BE2C (cell line): ENCODE measurements at regions not wholly inside any gene's neighbourhood (a gene's known extent, or its start where the extent isn't known, plus 50 kb on each side); places are given as distances from the start of the nearest gene placed in this dataset.

Source experiments
- DNase-seq: peaks from one replicate; pipeline ENCODE4 v3.0.0-alpha.2; 2020
- H3K27me3 ChIP-seq: fragments of 250-450 bp; sonication (Bioruptor Pico); 2 replicates; pipeline ENCODE4 v1.5.1; 2020; ENCODE audit warnings: mild to moderate bottlenecking
- H3K36me3 ChIP-seq: fragments of 250-450 bp; sonication (Bioruptor Pico); 2 replicates; pipeline ENCODE4 v1.5.1; 2020; ENCODE audit warnings: mild to moderate bottlenecking
- H3K4me1 ChIP-seq: fragments of 250-450 bp; sonication (Bioruptor Pico); 2 replicates; pipeline ENCODE4 v1.5.1; 2020
- H3K4me3 ChIP-seq: 2 replicates; pipeline ENCODE4 v1.5.1; 2011; ENCODE audit warnings: low read depth, low read length
- H3K9me3 ChIP-seq: fragments of 250-450 bp; sonication (Bioruptor Pico); 2 replicates; pipeline ENCODE4 v1.5.1; 2020
- CTCF ChIP-seq: IDR thresholded peaks from 2 replicates; pipeline ENCODE4 v1.5.1; 2012; ENCODE audit warnings: mild to moderate bottlenecking, low read depth, low read length

GRCh38 chr6:21738180-21739094, 144.9 kb downstream of the SOX4 start:
- no peak overlapping the region for H3K4me3 ChIP-seq
- H3K36me3 ChIP-seq: no peaks in the 10 kb centered on the region
- no peak for TF ChIP-seq CTCF
- no peaks in the 10 kb centered on the region for H3K9me3 ChIP-seq
- no peak for DNase-seq
- no peaks in the 10 kb centered on the region for H3K27me3 ChIP-seq
- H3K4me1 ChIP-seq: peaks cover 7% of the 10 kb centered on the region

- no peak for DNase-seq
- Histone ChIP-seq H3K4me1 (peaks cover 7% of the 10 kb centered on the region), H3K36me3 (no peaks in the 10 kb centered on the region), H3K9me3 (no peaks in the 10 kb centered on the region), H3K27me3 (no peaks in the 10 kb centered on the region), H3K4me3 (no peak overlapping the region)
- no peak for TF ChIP-seq CTCF
Observed at GRCh38 chr6:21739241-21739640, 145.7 kb downstream of the SOX4 start.

GRCh38 chr6:21739838-21740237, 146.3 kb downstream of the SOX4 start:
- Histone ChIP-seq H3K4me3 (no peak overlapping the region), H3K36me3 (no peaks in the 10 kb centered on the region), H3K27me3 (no peaks in the 10 kb centered on the region), H3K4me1 (peaks cover 7% of the 10 kb centered on the region), H3K9me3 (no peaks in the 10 kb centered on the region)
- no peak for DNase-seq
- no peak for TF ChIP-seq CTCF

GRCh38 chr6:21740376-21741124, 147.0 kb downstream of the SOX4 start:
- Histone ChIP-seq H3K36me3 (no peaks in the 10 kb centered on the region), H3K27me3 (no peaks in the 10 kb centered on the region), H3K4me1 (peaks cover 7% of the 10 kb centered on the region), H3K9me3 (no peaks in the 10 kb centered on the region), H3K4me3 (peak overlapping the region; percentile 47)
- DNase-seq: no peak
- no peak for TF ChIP-seq CTCF

- TF ChIP-seq CTCF: no peak
- H3K9me3 ChIP-seq: no peaks in the 10 kb centered on the region
- H3K4me3 ChIP-seq: peak overlapping the region; percentile 47
- peaks cover 7% of the 10 kb centered on the region for H3K4me1 ChIP-seq
- H3K27me3 ChIP-seq: no peaks in the 10 kb centered on the region
- H3K36me3 ChIP-seq: no peaks in the 10 kb centered on the region
- no peak for DNase-seq
Observed at GRCh38 chr6:21741221-21742109, 147.9 kb downstream of the SOX4 start.
